SJSA1 (cell line): ENCODE measurements at regions not wholly inside any gene's neighbourhood (a gene's known extent, or its start where the extent isn't known, plus 50 kb on each side); places are given as distances from the start of the nearest gene placed in this dataset.
"Not testable (repeated sequence)": the region's sequence is repeated elsewhere in the genome, so short reads cannot be mapped to it uniquely, and the experiment has no call there.

Experiments
- DNase-seq, 2 experiments: peaks; one replicate each; pipeline ENCODE4 v3.0.0-alpha.2; 2015 to 2020; ENCODE audit warnings: low spot score in 2 of 2, low read depth in 1 of 2
- H3K27ac ChIP-seq: fragments of 250-450 bp; sonication (Bioruptor Pico); 2 replicates; pipeline ENCODE4 v1.5.1; 2020; ENCODE audit warnings: mild to moderate bottlenecking, moderate library complexity
- H3K27me3 ChIP-seq: fragments of 250-450 bp; sonication (Bioruptor Pico); replicated peaks from 2 replicates; pipeline ENCODE4 v1.5.1; 2020; ENCODE audit warnings: mild to moderate bottlenecking, moderate library complexity
- H3K36me3 ChIP-seq: fragments of 250-450 bp; sonication (Bioruptor Pico); 2 replicates; pipeline ENCODE4 v1.5.1; 2020; ENCODE audit warnings: mild to moderate bottlenecking
- H3K4me1 ChIP-seq: fragments of 250-450 bp; sonication (Bioruptor Pico); replicated peaks from 2 replicates; pipeline ENCODE4 v1.6.1; 2021; ENCODE audit warnings: mild to moderate bottlenecking
- H3K4me3 ChIP-seq: fragments of 250-450 bp; sonication (Bioruptor Pico); 2 replicates; pipeline ENCODE4 v1.5.1; 2020; ENCODE audit warnings: mild to moderate bottlenecking
- H3K9me3 ChIP-seq: fragments of 250-450 bp; sonication (Bioruptor Pico); replicated peaks from 2 replicates; pipeline ENCODE4 v1.5.1; 2020; ENCODE audit warnings: mild to moderate bottlenecking

- H3K27me3 ChIP-seq = no peaks in the 10 kb centered on the region
- no peak overlapping the region for H3K27ac ChIP-seq
- no peaks in the 10 kb centered on the region for H3K4me1 ChIP-seq
- H3K4me3 ChIP-seq = no peak overlapping the region
- no peak for DNase-seq
- no peaks in the 10 kb centered on the region for H3K9me3 ChIP-seq
- H3K36me3 ChIP-seq = no peaks in the 10 kb centered on the region
These were observed 105.4 kb downstream of the ABHD5 start for GRCh38 chr3:43796041-43796596.

GRCh38 chr3:43797794-43798193, 107.1 kb downstream of the ABHD5 start:
- Histone ChIP-seq H3K27me3 (no peaks in the 10 kb centered on the region), H3K27ac (no peak overlapping the region), H3K36me3 (no peaks in the 10 kb centered on the region), H3K4me1 (no peaks in the 10 kb centered on the region), H3K4me3 (no peak overlapping the region), H3K9me3 (no peaks in the 10 kb centered on the region)
- no peak for DNase-seq

GRCh38 chr3:43810797-43811196, 120.1 kb downstream of the ABHD5 start:
- Histone ChIP-seq H3K36me3 (no peaks in the 10 kb centered on the region), H3K27me3 (no peaks in the 10 kb centered on the region), H3K27ac (no peak overlapping the region), H3K4me1 (no peaks in the 10 kb centered on the region), H3K4me3 (no peak overlapping the region), H3K9me3 (no peaks in the 10 kb centered on the region)
- DNase-seq = no peak

DNA sequence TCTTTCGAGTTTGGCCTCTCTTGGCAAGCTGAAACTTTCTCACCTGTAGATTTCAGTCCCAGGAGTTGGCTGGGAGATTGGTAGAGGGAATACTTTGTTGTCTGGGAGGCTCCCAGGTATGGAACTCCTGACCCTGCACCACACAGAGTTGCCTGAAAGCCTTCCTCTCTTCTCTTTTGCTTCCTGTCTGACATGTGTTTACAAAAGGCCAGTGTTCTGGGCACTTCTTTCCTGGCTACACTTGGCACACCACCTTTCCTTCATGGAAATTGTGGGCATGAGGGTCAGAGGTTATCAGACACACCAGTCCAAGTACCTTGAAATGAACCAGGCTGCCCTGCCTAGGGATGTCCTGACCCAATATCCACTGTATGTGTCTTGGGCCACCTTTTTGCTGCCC, 123.7 kb downstream of the ABHD5 start:
- H3K27ac ChIP-seq = no peak overlapping the region
- no peaks in the 10 kb centered on the region for H3K4me1 ChIP-seq

DNA sequence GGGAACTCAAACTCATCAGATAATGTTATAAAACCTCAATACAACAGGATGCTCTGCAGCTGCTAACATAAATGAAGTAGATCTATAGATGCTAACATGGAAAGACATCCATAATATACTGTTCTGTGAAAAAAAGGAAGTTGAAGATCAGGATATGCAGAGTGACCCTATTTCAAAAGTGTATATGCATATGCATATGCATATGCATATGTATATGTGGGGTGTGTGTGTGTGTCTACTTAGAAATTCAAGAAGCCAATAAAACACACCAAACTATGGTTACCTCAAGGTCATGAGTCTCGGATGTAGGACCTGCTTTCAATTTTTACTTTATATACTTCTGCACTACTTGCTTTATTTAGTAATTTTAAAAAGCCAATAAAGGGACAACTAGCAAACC, 125.6 kb downstream of the ABHD5 start:
- Histone ChIP-seq H3K4me3 (no peak overlapping the region), H3K9me3 (no peaks in the 10 kb centered on the region), H3K36me3 (no peaks in the 10 kb centered on the region), H3K27ac (no peak overlapping the region), H3K4me1 (no peaks in the 10 kb centered on the region), H3K27me3 (no peaks in the 10 kb centered on the region)
- no peak for DNase-seq

More for the DNA sequence above, 123.7 kb downstream of the ABHD5 start:
- H3K4me3 ChIP-seq = no peak overlapping the region
- no peaks in the 10 kb centered on the region for H3K9me3 ChIP-seq
- no peaks in the 10 kb centered on the region for H3K27me3 ChIP-seq
- H3K36me3 ChIP-seq = no peaks in the 10 kb centered on the region
- DNase-seq = no peak

DNA sequence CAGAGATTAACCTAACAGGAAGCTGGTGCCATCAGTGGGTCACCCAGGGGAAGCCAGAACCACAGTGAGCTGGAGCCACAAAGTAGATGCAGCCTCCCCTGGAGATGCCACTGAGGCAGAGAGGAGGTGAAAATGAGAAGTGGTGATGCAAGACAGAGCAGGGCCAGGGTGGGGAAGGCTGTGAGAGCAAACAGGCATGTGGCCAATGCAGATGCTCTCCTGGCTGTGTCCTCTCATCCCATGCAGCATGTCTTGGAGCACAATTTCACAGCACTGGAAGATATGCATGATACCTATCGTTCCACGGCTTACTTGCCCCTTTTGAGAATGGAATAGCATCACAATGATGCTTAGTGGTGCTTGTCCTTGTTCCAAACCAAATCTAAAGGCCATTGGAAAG, 126.3 kb downstream of the ABHD5 start:
- no peak for DNase-seq
- H3K4me1 ChIP-seq = no peaks in the 10 kb centered on the region
- no peaks in the 10 kb centered on the region for H3K36me3 ChIP-seq
- H3K27me3 ChIP-seq = no peaks in the 10 kb centered on the region
- H3K27ac ChIP-seq = no peak overlapping the region
- H3K4me3 ChIP-seq = no peak overlapping the region
- no peaks in the 10 kb centered on the region for H3K9me3 ChIP-seq

GRCh38 chr3:43817825-43818224, 127.1 kb downstream of the ABHD5 start:
- no peak overlapping the region for H3K27ac ChIP-seq
- DNase-seq = no peak
- no peaks in the 10 kb centered on the region for H3K4me1 ChIP-seq
- no peak overlapping the region for H3K4me3 ChIP-seq
- no peaks in the 10 kb centered on the region for H3K9me3 ChIP-seq
- H3K27me3 ChIP-seq = no peaks in the 10 kb centered on the region
- no peaks in the 10 kb centered on the region for H3K36me3 ChIP-seq

- no peaks in the 10 kb centered on the region for H3K4me1 ChIP-seq
- H3K27me3 ChIP-seq = no peaks in the 10 kb centered on the region
- no peak overlapping the region for H3K27ac ChIP-seq
- H3K9me3 ChIP-seq = no peaks in the 10 kb centered on the region
- H3K36me3 ChIP-seq = no peaks in the 10 kb centered on the region
- no peak overlapping the region for H3K4me3 ChIP-seq
- DNase-seq = no peak
These were observed 127.5 kb downstream of the ABHD5 start for GRCh38 chr3:43818229-43818628.

GRCh38 chr3:43838009-43838758, 147.4 kb downstream of the ABHD5 start:
- Histone ChIP-seq H3K4me3 (no peak overlapping the region), H3K36me3 (no peaks in the 10 kb centered on the region), H3K27ac (no peak overlapping the region), H3K27me3 (no peaks in the 10 kb centered on the region), H3K4me1 (no peaks in the 10 kb centered on the region), H3K9me3 (no peaks in the 10 kb centered on the region)
- no peak for DNase-seq

DNA sequence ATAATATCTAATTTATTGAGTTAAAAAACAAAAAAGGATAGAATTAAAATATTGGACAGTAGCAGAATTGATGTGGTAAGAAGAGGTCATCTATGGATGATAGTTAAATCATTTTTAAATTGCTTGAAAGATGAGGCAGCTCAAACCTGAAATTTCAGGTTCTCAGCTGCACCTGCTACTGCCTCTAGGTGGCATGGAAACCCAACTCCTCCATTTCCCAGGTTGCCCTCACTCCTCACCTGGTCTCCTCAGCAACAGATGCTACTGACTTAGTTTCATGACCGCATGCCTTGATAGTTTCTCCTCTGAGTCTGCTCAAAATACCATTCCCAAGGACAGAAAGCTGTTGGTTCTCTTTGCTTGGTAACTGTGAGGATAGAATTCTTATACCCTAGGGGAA, 148.1 kb downstream of the ABHD5 start:
- Histone ChIP-seq H3K36me3 (no peaks in the 10 kb centered on the region), H3K9me3 (no peaks in the 10 kb centered on the region), H3K4me3 (no peak overlapping the region), H3K4me1 (no peaks in the 10 kb centered on the region), H3K27ac (no peak overlapping the region), H3K27me3 (no peaks in the 10 kb centered on the region)
- DNase-seq = no peak

GRCh38 chr3:43843386-43843785, 152.6 kb downstream of the ABHD5 start:
- Histone ChIP-seq H3K4me3 (no peak overlapping the region), H3K36me3 (no peaks in the 10 kb centered on the region), H3K27me3 (no peaks in the 10 kb centered on the region), H3K4me1 (no peaks in the 10 kb centered on the region), H3K27ac (no peak overlapping the region), H3K9me3 (no peaks in the 10 kb centered on the region)
- DNase-seq = no peak

- Histone ChIP-seq H3K4me1 (no peaks in the 10 kb centered on the region), H3K9me3 (no peaks in the 10 kb centered on the region), H3K27me3 (no peaks in the 10 kb centered on the region), H3K4me3 (no peak overlapping the region), H3K36me3 (no peaks in the 10 kb centered on the region), H3K27ac (no peak overlapping the region)
- DNase-seq = no peak
These were observed 154.0 kb downstream of the ABHD5 start for GRCh38 chr3:43844757-43845156.

DNA sequence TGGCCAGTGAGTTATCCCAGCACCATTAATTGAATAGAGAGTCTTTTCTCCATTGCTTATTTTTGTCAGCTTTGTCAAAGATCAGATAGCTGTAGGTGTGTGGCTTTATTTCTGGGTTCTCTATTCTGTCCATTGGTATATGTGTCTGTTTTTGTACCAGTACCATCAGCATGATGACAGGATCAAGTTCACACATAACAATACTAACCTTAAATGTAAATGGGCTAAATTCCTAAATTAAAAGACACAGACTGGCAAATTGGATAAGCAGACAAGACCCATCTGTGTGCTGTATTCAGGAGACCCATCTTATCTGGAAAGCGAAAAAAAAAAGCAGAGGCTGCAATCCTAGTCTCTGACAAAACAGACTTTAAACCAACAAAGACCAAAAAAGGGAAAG, 154.8 kb downstream of the ABHD5 start:
- H3K27me3 ChIP-seq, DNase-seq, H3K9me3 ChIP-seq, H3K4me1 ChIP-seq, H3K36me3 ChIP-seq, H3K4me3 ChIP-seq, H3K27ac ChIP-seq: not testable (repeated sequence)

DNA sequence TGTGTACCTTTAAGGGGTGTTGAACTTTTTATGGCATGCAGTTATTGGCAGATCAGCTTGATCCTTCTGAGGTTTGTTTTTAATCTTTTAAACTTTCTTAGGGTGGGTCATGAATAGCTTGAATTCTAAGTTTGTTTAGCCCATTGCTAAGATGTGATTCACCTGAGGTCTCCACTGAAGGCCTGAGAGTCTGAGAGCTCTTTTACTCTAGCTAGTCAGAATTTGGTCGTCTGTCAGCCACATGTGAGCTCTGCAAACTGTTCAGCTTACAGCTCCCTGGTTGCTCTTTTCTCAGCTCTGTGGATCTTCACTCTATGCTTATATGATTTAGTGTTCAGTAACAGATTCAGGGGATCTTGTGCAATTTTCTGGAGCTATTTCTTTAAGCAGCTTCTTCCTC, 161.3 kb downstream of the ABHD5 start:
- Histone ChIP-seq H3K27me3 (no peaks in the 10 kb centered on the region), H3K4me1 (no peaks in the 10 kb centered on the region), H3K36me3 (no peaks in the 10 kb centered on the region), H3K9me3 (no peaks in the 10 kb centered on the region), H3K4me3 (no peak overlapping the region), H3K27ac (no peak overlapping the region)
- DNase-seq = no peak

DNA sequence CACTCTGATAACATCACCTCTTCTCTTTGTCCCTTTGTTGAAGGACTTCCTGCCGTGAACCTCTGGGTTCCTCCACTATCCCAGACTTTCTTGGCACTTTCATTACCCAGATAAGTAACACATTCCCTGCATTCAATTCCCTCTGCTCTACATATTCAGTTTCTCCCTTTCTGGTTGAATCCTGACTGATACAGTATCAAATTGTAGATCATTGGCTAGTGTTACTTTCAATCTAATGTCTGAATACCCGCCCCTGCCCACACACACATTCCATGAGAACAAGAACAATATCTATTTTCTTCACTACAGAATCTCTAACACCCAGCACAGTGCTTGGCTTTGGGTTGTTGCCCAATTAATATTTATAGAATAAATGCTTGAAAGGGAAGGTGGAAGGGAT, 163.5 kb downstream of the ABHD5 start:
- H3K27me3 ChIP-seq = no peaks in the 10 kb centered on the region; the same call in 1 of the 2 replicates
- H3K9me3 ChIP-seq = no peaks in the 10 kb centered on the region
- no peak overlapping the region for H3K27ac ChIP-seq
- no peaks in the 10 kb centered on the region; the same call in 1 of the 2 replicates for H3K4me1 ChIP-seq
- no peak for DNase-seq
- no peak overlapping the region for H3K4me3 ChIP-seq
- H3K36me3 ChIP-seq = no peaks in the 10 kb centered on the region
